ENCODE measurements at regions not wholly inside any gene's neighbourhood (a gene's known extent, or its start where the extent isn't known, plus 50 kb on each side); places are given as distances from the start of the nearest gene placed in this dataset.

GRCh38 chr2:8536686-8537561 lies 144.9 kb upstream of the ID2 start:
- TF ChIP-seq CTCF (IDR thresholded peaks at IDR 0.05): no peak
- TF ChIP-seq POLR2A (IDR thresholded peaks at IDR 0.05): no peak

Data from adrenal gland (tissue), 5 donors.